ENCODE measurements at regions not wholly inside any gene's neighbourhood (a gene's known extent, or its start where the extent isn't known, plus 50 kb on each side); places are given as distances from the start of the nearest gene placed in this dataset.
"Not testable (repeated sequence)": the region's sequence is repeated elsewhere in the genome, so short reads cannot be mapped to it uniquely, and the experiment has no call there.

DNA sequence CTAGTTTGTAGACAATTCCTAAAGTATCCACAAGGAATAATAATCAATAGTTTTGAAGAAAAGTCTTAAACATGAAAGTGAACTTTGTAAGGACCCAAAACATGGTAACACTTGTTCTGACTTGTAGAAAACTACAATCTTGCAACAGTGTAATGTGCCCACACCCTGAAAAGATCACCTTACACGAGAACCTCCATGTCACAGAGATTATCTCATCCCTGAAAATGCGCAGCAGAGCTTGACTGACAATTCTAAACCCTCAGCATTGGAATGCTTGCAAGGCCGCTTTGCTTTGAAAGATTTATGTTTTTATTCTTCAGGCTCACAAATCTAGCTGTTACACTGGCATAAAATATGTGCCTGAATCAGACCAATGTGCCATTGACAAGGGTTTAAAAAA is 346.6 kb downstream of the KLF13 start:
- not testable (repeated sequence) for DNase-seq (ENCODE audit: low read depth)

GRCh38 chr15:31681529-31682259 is 348.6 kb upstream of the CHRNA7 start:
- DNase-seq (ENCODE audit: low read depth): not testable (repeated sequence)

- DNase-seq (ENCODE audit: low read depth): not testable (repeated sequence)
These were observed 343.2 kb upstream of the CHRNA7 start for GRCh38 chr15:31687088-31687487.

GRCh38 chr15:31696509-31696908 is 333.8 kb upstream of the CHRNA7 start:
- DNase-seq (ENCODE audit: low read depth): not testable (repeated sequence)

DNA sequence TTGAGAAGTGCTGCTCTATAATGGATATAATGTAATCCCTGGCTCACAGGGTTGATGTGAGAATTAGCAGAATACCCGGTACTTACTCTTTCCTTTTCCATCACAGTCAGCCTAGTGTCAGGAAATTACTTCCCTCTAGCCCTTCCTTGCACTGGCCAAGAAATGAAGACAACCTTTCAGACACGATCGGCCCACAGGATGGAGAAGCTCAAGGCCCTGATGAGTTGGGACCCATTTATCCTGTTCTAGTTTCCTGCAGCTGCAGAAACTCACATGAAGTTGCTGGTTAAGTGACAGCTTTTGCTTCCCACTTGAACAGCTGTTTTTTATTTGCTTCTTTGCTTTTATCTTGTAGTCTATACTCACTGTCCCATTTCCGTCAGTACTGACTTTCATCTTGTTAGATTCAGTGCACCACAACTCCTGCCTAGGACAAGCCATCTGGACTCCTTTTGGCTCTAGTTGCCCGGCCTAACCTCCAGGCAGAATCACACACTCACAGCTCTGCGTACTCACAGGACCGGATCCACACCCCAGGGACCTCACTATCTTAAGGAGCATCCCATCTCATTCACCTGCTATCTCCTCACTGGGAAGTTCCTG is 325.1 kb upstream of the CHRNA7 start:
- DNase-seq (ENCODE audit: low read depth): not testable (repeated sequence)

GRCh38 chr15:31707944-31708702 is 322.2 kb upstream of the CHRNA7 start:
- not testable (repeated sequence) for DNase-seq (ENCODE audit: low read depth)

GRCh38 chr15:31708703-31709327 is 321.5 kb upstream of the CHRNA7 start:
- not testable (repeated sequence) for DNase-seq (ENCODE audit: low read depth)

GRCh38 chr15:31709479-31709878 is 320.8 kb upstream of the CHRNA7 start:
- not testable (repeated sequence) for DNase-seq (ENCODE audit: low read depth)

- DNase-seq (ENCODE audit: low read depth): not testable (repeated sequence)
These were observed 319.5 kb upstream of the CHRNA7 start for GRCh38 chr15:31710806-31711205.

DNA sequence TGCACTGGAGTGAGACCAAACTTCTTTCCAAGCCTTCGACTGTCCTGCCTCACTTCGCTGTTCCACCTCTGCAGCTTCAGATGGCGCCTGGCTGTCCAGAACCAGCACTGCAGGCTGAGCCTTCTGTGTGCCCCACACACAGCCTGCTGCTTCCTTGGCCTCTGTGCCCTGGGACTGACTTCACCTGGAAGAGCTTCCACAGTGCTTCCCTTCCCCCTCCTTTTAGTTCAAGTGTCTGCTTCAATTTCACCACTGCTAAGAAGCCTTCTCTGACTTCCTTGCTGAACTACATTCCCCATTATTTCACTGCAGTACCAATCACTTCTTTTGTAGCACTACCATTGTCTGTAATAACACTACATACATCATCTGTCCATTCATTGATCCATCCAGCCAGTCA is 315.1 kb upstream of the CHRNA7 start:
- DNase-seq (ENCODE audit: low read depth): not testable (repeated sequence)

GRCh38 chr15:31718625-31719024 is 311.7 kb upstream of the CHRNA7 start:
- not testable (repeated sequence) for DNase-seq (ENCODE audit: low read depth)

- DNase-seq (ENCODE audit: low read depth): not testable (repeated sequence)
These were observed 310.8 kb upstream of the CHRNA7 start for GRCh38 chr15:31719396-31720022.

GRCh38 chr15:31723019-31723418 is 307.3 kb upstream of the CHRNA7 start:
- DNase-seq (ENCODE audit: low read depth): not testable (repeated sequence)

- DNase-seq (ENCODE audit: low read depth): not testable (repeated sequence)
These were observed 305.4 kb upstream of the CHRNA7 start for GRCh38 chr15:31724903-31725302.

GRCh38 chr15:31725619-31726018 is 304.7 kb upstream of the CHRNA7 start:
- not testable (repeated sequence) for DNase-seq (ENCODE audit: low read depth)

DNA sequence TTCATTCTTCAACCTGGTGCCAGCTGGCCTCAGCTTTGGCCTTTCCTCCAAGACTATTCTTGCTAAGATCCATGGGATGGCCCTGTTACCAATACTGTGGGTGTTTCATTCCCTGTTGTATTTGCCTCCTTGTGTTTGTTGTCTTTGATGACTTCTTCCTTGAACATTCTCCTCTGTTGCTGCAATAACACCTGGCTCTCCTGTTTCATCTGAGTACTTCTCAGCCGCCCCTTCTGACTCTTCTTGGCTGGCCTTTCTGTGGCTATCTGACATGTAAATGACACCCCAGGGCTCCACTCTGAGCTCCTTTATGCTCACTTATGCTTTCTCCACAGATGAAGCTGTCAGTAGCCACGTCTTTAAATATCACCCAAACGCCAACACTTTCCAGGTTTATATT is 302.7 kb upstream of the CHRNA7 start:
- no peak for DNase-seq (ENCODE audit: low read depth)

DNA sequence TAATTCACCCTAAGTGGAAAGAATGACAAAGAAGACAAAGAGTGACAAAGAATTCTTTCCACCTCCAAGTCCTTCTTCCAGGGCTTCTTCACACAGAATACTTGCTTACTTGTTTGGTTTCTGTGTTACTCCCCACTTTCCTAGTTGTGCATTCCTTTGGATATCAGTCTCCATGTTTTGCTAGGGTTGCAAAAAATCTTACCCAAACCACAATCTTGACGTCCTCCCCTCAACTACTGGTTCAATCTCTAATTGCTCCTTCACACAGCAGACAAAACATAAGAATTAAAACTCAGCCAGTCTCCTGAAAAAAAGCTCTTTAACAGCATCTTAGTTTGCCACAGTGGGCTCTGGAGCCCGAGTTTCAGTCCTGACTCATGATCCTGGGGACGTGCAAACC is 297.6 kb upstream of the CHRNA7 start:
- no peak for DNase-seq (ENCODE audit: low read depth)

- DNase-seq (ENCODE audit: low read depth): no peak
These were observed 296.9 kb upstream of the CHRNA7 start for GRCh38 chr15:31733424-31733823.

DNA sequence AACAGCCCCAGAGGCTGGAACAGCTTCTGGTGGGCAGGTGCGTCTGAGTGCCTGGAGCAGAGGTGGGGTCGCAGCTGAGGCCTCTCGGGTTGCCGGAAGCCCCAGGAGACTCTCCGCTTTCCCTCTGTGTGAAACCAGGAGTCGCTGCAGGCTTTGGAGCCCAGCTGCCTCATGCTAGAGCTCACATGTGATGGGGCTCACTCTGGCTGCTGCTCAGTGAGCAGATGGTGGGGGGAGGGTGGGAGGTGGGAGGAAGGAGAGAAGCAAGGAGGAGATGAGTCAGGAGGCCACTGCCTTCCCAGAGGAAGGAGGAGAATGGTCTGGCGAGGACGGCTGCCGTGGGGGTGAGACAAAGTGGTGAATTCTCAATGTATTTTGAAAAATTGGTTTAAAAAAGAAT is 290.1 kb upstream of the CHRNA7 start:
- DNase-seq (ENCODE audit: low read depth): no peak

DNA sequence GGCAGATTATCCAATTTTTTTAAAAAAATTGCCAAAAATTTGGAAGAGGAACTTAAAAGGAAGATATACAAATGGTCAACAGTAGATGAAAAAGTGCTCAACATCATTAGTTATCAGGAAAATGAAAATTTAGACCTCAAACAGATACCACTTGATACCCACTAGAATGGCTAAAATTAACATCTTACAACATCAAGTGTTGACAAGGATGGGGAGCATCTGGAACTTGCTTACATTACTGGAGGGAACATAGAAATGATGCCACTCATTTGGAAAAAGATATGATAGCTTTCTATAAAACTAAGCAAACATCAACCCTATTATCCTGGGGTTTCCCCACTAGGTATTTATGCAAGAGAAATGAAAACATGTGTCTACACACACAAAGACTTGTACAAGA is 284.5 kb upstream of the CHRNA7 start:
- DNase-seq (ENCODE audit: low read depth): no peak

DNA sequence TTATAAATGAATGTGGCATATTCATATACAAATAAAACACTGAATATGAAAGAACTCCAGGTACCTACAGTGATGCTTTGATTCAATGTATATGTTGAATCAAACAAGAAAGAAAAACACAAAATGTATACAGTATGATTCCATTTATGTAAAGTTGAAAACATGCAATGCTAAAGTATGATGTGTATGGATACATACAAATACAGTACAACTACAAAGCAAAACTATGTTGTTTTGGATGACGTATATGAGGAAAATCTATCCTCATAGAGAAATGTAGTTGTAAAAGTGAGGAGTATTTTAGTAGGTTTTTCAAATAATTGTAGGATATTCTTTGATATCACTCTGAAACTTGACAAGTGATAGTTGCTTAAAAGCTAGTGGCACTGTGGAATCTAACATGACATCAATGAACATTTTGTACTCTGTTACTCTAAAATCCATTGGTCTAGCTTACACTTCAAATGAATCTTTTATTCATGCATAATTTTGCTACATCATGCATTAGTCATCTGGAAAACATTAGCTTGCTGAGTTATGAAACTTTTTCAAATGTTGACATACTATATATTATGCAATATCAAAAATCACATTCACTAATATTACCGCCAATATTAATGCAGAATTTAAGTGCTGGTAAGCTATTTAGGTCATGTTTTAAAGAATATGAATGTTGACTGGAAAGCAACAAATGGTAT is 278.1 kb upstream of the CHRNA7 start:
- DNase-seq (ENCODE audit: low read depth): no peak

Measured in stimulated activated CD4-positive, alpha-beta T cell treated with anti-CD3 and anti-CD28 coated beads, Interleukin-2, amount 100 ng/mL, for 4 hours (primary cell).